Stimulated activated CD4-positive, alpha-beta T cell treated with anti-CD3 and anti-CD28 coated beads, Interleukin-12 subunit alpha, Interleukin-12 subunit beta, amount 100 ng/mL, for 24 hours (primary cell): ENCODE measurements at regions not wholly inside any gene's neighbourhood (a gene's known extent, or its start where the extent isn't known, plus 50 kb on each side); places are given as distances from the start of the nearest gene placed in this dataset.

Experiments
- DNase-seq, 2 experiments: peaks; one replicate each; pipeline ENCODE4 v3.0.0-alpha.2; 2020; ENCODE audit warnings: low read depth in 2 of 2

DNA sequence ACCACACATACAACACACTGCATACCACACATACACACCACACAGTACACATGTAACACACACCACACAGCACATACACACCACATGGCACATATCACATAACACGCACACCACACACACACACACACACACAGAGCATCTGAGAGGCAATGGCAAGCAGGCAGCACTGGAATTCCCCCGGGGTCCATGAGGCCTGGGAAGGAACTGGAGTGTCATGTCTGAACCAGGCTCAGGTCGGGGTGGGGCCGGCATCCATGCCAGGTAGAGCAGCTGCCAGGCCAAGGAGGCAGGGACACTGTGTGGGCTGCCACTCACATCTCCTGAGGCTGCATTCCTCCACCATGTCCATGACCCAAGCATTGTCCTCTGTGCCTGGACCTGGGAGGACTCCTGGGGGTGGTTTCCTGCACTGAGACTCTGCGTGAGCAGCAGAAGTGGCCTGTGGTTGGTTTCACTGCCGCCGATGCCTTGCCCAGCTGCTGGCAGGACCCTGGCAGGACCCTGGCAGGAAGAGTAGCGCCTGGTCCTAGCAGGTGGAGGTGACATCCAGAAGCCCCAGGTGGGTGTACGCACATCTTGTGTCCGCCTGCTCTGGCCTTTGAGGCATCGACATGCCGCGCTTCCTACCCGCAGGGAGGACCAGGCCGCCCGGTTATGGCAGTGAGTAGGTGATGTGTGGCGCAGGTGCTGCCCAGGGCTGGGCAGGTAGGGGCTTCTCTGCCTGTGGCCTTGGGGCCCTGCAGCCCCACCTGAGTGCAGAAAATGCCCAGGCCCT is 1280.4 kb downstream of the TBC1D22A start:
- DNase-seq, result no peak

DNA sequence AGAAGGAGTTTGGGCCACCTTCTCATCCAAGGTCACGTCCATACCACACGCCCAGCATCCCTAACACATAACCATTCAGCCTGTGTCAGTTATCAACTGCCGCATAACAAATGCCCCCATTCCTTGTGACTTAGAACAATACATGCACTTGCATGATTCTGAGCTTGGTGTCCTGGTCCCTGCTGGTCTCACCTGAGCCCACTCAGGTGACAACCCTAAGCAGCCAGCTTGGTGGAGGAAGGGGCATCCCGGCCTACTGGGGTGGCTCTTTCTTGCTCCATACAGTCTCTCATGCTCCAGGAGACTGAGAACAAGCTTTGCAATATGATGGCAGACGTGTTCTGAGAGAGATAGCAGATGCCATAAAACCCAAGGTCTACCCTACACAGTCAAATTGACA is 1276.9 kb downstream of the TBC1D22A start:
- no peak for DNase-seq

DNA sequence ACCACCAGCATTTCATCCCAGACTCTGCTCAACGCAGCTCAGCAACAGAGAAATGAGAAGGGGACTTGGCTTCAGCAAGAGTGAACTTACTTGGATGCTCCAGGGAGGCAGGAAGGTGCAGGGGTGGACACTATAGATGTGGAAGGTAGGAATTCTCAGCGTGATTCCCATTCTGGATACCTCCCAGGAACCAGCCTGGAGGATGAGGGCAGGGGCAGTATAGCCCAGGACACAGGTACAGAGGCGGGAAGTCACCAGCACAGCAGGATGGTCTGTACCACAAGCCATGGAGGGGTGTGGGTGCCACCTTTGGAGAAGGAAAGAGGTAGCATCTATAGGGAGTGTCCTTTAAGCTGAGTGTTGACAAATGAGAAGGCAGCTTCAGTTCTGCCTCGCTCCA is 1275.2 kb downstream of the TBC1D22A start:
- no peak for DNase-seq

DNA sequence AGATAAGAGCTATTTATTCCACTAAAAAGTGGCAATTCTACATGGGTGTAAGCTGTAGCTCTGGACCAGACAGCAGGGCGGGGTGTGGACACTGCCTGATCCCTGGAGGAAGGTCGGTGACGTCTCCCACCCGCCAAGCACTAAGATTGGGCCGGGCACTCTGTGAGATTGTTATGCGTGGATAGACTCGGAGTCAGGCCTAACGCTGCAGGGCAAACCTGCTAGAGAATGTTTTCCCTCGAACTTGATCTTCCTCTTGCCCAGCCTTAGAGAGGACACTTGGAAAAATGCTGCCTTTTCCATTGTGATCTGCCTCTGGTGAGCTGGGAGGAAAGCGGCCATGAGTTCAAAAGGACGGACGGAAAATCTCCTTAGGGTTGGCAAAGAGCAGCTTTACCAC is 1273.4 kb downstream of the TBC1D22A start:
- no peak for DNase-seq

DNA sequence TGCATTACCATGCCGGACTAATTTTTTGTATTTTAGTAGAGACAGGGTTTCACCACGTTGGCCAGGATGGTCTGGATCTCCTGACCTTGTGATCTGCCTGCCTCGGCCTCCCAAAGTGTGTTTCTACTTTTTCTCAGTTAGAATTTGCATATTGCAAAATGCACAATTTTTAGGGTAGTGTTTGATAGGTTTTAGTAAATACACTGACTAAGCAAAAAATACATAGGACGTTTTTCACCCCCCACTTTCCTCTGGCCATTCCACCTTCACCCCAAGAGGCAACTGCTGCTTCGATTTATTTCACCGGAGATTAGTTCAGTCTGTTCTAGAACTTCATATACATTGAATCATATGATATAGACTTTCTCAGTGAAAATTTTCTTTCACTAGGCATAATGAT is 1269.1 kb downstream of the TBC1D22A start:
- no peak for DNase-seq

DNA sequence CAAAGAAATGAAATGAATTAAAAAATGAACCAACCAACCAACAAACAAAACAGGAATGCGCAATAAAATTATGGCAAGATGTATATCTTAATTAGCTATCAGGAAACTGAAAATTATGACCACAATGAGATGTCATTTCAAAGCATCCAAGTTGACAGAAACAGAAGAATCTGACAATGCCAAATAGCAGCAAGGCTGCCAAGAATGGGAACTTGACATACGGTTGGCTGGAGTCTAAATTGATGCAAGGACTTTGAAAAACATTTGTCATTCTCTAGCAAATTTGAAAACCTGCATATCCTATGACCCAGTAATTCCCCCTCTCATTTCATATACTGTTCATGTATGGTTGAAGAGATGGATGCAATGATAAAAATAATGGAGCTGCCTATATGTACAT is 1262.6 kb downstream of the TBC1D22A start:
- no peak for DNase-seq

DNA sequence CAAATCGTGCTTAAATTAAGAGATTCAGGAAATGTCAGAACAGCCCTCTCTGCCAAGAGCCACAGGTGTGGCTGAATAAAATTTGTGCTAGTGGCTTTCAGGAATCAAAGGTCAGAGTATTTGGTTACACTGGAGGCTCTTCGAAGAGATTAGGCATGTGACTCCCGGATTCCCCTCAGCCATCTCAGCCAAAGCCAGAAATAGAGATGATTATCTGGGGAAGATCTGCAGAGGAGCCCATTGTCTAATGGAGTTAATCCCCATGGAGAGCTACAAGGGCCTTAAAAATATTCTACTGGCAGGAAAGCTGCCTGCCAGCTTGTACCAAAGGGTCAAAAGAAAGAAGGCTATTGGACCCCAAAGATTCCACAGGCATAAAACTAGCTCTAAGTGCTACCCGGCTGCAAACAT is 1259.5 kb downstream of the TBC1D22A start:
- DNase-seq, result no peak

DNA sequence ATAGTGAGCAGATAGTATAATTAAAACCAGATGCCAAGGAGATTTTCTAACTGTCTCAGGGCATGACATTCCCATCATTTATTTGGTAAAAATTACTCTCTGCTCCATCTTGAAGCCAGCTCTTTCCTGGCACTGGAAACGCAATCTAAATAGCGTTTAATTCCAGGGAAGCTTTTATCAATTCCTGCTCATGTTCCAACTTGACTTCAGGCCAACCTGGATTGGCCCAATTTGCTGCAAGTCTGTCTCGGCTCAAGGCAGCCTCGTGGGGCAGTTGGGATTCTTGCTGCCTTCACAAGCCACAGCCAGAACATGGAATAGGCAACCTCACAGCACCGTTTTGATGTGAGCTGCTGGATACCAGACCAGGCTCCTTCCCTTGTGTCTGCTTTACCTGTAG is 1255.9 kb downstream of the TBC1D22A start:
- no peak for DNase-seq

DNA sequence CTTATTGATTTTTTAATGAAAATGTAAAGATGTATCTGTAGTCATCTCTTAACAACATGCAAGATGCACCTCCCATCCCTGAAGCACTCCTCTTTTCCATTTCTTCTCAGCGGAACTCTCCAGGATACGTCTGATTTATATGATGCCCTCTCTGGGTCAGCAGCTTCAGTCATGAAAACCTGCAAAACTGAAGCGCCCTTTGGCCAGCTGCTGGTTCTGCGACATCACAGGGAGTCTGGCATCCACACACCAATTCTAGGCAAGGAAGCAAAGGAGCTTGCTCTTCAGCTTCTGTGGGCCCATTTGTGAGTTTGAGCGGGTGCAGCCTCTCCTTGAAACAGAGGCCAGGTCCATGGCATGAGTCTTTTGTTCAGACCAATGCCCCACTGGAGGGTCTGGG is 1253.3 kb downstream of the TBC1D22A start:
- DNase-seq, result no peak

DNA sequence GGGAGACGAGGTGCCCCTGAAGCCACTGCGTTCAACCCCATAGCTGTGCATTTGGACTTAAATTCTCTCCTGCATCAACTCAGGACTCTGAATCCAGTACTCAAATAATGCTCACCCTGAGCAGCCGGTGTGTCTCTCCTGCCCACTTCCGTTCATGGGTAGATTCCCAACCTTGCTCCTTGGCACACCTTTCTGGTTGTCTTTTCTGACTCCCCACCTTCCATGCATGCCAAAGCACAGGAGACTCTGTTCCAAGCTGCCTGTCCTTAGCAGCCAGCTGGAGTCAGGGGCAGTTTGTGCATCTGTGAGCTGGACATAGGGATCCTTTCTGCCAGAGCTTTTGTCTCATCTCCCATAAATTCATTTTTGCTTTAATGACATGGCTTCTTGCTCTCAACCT is 1242.5 kb downstream of the TBC1D22A start:
- DNase-seq, result no peak

DNA sequence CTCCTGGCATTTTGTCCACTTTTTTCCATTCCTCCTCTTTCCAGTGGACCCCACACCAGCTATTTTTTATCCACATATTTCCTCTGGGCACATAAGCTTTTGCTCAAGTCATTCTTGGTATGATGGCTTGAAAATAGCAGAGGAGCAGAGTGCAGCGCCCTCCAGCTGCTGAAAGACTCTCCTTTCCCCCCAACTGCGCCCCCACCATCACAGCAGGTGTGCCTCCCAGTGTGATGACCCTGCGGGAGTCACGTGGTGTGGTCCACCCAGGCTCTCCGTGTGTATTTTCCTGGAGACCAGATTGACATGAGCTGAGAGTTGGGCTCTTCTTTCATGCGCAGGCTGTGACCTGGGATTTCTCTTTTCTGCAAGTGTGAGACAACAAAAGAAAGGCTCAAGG is 1241.6 kb downstream of the TBC1D22A start:
- DNase-seq, result no peak

DNA sequence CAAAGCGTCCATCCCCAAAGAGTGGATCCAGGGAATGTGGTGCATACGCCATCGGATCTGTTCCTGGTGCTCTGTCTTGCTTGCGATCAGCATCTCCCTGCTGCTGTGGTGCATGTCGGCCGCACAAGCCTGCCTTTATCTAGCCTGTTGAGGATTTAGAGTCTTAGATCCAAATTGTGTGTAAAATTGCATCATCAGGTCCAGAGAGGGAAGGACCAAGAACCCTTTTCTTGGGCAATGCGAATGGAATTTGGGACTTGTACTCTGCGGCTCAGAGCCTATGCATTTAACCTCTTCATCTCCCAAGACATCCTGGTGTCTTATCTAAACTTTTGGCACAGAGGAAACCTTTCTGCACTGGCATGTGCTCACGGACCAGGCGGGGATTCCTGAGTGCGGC is 1238.7 kb downstream of the TBC1D22A start:
- no peak for DNase-seq

DNA sequence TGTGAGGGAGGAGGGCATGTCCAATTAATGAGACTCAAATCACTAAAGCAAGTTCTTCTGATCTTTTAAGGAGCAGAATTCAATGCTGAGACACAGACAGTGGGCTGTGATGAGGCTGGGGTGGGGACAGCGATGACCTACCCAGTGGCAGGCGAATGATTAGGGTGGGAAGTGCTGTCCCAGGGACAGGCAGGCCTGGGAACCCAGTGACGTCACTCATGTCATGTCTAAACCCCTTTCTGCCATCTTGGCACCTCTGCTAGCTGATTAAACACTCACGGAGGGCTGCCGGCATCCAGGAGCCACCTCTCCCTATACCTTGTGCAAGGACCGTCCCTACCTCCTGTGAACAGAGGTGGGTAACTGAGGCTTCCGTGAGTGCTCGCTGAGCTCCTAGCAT is 1235.2 kb downstream of the TBC1D22A start:
- DNase-seq, result no peak

DNA sequence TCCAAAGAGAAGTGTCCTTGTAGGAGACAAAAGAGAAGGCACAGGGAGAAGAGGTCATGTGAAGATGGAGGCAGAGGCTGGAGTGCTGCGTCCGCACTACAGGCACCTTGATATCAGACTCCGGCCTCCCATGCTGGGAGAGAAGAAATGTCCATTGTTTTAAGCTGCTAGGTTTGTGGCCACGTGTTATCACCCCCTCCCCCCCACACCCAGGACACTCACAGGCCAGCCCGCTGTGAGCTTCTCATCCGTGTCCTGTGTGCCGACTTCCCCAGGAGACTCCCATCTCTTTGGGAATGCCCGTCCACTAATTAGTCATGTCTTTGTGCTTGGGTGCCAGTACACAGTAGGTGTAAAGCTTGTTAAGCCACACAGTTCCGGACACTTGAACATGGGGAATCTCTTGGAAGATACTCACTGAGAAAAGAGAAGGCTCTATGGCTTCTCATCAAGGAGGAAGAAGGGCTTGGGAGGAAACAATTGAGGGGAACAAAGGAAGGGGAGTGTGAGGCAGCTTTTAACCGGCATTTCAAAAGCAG is 1234.7 kb downstream of the TBC1D22A start:
- no peak for DNase-seq

DNA sequence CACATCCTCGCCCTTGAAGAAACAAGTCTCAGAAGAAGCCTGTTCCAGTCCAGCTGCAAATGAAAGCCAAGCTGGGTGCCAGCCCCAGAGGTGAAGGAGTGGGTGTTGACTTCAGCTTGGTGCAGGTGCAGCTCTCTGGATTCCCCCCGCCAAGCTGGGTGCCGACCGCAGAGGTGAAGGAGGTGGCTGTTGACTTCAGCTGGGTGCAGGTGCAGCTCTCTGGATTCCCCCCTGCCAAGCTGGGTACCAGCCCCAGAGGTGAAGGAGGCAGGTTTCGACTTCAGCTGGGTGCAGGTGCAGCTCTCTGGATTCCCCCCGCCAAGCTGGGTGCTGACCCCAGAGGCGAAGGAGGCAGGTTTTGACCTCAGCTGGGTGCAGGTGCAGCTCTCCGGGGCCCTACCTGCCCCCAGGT is 1234.0 kb downstream of the TBC1D22A start:
- no peak for DNase-seq

DNA sequence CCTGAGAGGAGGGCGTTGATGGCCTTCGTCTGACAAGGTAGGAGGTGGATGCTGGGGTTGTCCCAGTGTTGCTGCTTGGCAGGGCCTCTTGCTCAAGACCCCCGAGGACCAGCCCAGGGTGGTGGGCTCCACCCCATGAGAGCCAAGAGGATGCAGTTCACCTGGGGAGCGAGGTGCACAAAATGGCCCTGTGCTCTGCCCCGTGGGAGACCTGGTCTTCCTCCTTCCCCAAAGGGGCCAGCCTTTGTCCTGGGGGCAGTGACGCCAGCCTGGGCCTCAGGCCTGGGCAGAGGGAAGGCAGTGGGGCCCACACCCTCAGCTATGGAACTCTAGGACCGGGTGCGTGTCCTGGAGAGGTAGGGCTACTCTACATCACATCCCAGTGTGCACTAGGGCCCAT is 1233.3 kb downstream of the TBC1D22A start:
- no peak for DNase-seq

DNA sequence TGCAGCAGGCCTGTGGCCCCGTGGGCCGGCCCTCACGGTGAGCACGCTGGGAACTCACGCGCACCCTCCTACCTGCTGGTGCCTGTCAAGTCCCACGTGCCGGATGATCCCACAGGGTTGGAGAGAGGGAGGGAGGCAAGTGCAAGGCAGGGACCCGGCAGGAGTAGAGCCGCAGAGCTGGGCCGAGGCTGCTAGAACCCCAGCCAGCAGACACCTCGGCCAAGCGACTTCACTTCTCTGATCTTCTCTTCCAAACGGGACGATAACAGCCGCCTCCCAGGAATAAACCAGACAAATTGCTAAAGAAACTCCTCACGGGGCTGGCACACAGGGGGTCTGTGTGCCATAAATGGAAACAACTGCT is 1232.8 kb downstream of the TBC1D22A start:
- DNase-seq, result no peak

DNA sequence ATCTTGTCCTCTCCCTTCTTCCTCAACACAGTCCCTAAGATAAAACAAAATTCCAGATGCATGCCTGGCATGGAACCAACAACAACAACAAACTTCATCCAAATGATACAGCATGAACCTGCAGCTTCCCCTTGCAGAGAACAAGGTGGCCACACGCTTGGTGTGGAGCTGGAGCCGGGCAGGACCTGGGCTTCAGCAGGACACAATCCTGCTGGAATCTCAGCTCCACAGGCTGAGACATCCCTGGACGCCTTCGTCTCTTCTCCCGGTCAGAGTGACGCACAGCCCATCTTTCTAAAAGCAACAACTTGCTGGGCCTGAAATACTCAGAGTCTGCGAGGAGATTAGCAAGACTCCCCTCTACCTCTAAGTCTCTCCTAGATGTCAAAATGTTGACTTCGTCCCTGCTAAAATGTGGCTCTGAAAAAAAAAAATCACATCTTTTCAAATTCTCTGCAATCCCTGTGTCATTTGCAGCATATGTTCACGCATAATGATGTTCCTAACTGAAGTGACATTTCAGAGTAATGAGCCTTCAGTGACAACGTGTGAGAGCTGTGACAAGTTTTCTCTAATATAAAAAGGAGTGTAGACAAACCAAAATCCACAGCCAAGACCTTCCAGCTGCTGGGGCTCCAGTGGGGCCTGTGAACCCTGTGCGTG is 1232.3 kb downstream of the TBC1D22A start:
- no peak for DNase-seq

DNA sequence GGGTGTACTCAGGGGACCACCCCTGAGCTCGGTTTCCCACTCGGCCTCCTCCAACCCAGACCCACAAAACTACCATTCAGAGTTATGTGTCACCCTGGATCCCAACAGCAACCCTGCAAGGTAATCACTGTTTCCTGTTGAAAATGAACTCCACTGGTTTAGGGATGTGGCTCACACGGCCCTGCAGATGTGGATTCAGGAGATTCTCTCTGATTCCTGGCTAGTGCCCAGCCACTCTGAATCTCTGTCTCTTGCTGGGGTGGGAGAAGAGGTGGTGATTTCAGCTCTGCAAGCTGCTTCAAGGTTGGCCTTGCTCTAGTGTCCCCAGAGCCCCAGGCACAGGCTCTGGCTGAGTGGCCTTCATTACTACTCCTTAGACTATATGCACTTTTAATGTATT is 1231.6 kb downstream of the TBC1D22A start:
- no peak for DNase-seq

DNA sequence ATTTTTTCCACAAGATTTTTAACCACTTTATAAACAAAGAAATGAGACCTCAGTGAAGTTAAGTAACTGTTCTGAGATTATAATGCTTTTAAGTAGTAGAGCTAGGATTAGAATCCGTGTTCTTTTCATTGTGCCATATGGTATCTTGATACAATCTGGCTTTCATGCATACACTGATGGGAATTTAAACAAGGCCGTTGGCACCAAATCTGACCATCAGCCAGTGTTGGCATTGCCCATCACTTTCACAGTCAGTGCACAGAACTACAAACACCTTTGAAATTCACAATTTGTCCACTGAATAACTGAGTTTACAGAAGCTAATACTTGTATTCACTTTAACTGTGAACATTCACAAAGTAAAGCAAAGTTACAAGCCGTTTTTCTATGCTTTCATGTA is 1228.0 kb downstream of the TBC1D22A start:
- DNase-seq, result no peak

DNA sequence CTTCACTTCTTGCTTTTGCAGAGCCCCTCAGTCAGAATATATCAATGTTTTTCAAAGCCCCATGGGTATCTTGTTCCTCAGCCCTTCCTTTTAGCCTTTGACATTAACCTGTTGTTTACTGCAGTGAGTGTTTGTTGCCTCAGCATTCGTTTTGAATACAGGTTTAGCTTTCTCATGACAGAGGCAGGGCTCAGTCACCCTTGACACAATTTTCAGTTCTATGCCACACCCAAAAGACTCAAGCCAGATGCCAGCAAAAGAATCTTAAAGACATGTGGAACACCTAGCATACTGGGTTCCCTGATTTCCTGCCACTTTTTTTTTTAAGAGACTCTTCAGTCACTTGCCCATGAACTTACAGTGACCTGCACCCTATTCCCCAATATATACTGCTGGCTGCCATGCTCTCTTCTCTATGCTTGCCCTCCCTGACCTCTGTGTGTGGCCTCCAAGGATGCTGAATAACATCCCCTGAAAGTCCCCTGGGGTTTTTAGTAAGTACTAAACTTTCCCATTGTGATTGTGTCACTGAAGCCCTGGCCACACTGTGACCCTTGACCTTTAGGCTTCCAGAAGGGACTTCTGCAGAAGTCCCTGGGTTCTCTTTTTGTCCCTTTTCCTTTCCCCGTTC is 1225.5 kb downstream of the TBC1D22A start:
- DNase-seq, result no peak

DNA sequence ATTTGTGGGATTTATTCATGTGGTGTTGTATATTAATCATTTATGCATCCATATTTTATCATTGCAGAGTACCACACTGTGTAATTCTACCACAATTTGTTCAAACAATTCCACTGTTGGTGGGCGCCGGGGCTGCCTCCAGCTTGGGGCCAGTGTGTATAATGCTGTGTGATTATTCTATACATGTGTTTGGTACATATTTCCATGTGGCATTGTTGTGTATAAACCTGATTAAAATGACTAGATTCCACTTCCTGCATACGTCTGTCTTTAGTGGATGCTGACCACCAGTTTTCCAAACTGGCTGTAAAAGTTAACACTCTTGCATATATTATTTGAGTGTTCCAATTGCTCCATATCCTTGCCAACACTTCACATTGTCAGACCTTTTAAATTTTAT is 1213.8 kb downstream of the TBC1D22A start:
- DNase-seq, result no peak

DNA sequence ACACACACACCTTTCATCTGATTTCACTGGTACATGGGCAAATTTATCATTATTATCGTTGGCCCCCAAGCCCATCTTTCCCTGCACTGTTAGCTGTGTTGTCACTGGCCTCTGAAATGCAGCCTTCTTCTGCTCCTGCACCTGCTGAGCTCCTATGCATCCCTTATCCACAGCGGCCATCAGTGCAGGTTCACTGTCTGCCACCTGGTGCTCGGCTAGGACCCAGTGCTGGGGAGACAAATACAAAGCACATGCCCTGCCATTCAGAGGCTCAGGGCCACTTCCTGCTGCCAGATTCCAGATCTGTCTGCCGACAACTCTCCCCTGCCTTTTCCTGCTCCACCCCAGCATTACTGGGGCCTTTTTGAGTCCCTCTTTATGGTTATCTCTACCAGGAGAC is 1205.4 kb downstream of the TBC1D22A start:
- no peak for DNase-seq
